DMS53 treated with DMSO at 0.1 percent for 48 hours (cell line): ENCODE measurements at regions not wholly inside any gene's neighbourhood (a gene's known extent, or its start where the extent isn't known, plus 50 kb on each side); places are given as distances from the start of the nearest gene placed in this dataset.

Experiments used
- DNase-seq: peaks from one replicate; lab custom pipeline; 2025; ENCODE audit not compliant: unreplicated experiment; lab: John Stamatoyannopoulos, UW

GRCh38 chr9:91155746-91156376, 205.9 kb downstream of the AUH start:
- DNase-seq: no peak

DNA sequence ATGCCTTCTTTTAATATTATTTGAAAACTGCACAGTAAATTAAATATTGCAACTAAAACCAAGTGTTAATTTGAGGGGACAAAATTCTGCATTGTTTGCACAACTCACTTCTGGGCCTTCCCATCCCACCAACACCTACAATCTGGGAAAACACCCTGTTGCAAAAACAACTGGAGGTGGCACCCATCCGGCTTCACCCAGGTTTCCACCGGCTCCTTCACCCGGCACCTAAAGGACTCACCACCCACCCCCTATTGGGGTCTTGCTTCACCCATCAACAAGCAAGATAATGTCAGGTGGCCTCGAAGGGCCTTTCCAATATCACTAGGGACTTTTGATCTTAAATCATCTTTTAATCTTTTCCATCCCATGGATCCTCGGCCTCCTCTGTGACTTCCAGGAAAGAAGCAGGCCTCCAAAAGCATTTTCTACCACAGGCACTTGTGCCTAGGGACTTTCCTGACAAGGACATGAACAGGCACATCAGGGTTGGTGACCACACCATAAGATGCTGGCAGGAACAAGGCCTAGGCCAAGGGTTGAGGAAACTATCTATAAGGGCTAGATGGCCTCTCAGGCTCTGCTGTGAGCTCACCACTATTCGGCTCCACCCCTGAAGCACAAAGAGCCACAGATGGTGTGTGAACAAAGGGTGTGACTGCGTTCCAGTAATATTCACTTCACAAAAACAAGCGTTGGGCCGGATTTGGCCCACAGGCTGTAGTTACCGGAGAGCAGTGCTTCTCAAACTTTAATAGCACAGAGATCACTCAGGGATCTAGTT, 205.1 kb downstream of the AUH start:
- no peak for DNase-seq

DNA sequence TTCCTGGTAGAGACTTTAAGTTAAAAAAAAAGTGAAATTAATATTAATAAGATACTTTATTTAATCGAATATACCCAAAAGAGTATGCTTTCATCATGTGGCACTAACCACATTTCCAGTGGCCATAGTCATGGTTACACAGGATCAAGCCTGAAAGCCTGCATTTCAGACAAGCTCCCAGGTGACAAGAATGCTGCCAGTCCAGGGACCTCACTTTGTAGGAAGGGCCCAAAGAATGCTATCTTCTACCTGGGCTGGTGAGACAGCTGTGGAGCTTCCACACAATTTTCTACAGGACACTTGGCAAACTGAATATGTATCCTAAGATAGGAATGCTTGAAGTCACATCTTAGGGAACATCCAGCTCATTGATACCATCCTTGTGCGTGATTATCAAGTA, 203.8 kb downstream of the AUH start:
- DNase-seq: no peak

- no peak for DNase-seq
These were observed 203.4 kb downstream of the AUH start for GRCh38 chr9:91158286-91158685.

GRCh38 chr9:91158946-91159345, 202.8 kb downstream of the AUH start:
- DNase-seq: no peak

- no peak for DNase-seq
These were observed 202.0 kb downstream of the AUH start for GRCh38 chr9:91159664-91160121.

GRCh38 chr9:91160181-91160580, 201.5 kb downstream of the AUH start:
- no peak for DNase-seq

DNA sequence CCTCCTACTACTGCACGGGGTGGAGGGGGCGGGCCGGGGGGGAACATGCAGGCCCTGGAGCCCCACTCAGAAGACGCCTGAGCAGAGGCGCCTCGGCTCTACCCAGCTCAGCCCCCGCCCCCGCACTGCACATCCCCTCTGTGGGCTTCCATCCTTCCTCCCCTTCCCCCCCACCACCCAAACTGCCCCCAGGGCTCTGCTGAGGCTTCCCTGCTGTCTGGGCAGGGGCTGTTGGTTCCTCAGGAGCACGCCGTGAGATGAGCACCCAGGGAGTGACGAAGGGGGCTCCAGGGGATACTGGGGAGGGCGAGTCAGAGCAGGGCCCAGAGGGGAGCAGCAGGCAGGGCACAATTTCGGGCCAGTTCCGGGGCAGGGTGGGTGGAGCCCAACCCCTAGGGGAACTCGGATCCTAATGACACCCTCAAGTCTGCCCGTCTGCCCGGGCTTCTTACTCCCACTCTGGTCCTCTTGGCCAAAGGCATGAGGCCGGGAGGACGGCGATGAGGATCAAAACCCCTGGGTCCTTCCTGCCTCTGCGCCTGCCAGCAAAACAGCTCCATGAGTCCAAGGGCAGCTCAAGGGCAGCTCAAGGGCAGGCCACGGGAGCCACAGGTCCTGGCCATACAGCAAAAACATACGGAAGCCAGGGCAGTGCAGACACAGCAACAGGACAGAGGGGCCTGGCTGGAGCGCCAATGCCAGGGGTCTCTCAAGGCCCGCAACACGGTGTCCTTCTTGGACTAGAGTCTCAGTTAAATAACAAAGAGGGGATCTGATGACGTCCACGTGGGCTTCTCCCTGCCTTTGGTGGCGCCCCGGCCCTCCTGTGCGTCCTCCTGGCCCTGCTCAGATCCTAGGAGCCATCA, 200.9 kb downstream of the AUH start:
- no peak for DNase-seq

GRCh38 chr9:91161465-91162300, 200.0 kb downstream of the AUH start:
- no peak for DNase-seq

DNA sequence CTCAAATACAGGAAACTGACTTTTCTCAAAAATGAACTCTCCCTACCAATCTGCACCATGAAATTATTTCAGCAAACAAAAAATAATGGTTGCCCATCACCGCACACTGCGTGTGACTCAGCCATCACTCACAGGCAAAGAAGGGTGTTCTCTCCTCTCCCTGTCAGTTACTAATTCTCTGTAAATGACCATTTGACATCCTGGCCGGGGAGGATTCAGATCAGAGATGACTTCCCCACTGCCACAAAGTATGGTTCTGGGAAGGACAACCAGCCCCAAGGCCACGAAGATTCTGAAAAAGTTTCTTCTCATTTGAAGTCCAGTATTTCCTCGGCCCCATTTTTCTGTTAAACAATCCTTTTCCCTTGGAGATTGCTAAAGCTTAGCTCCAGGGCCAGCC, 199.4 kb downstream of the AUH start:
- no peak for DNase-seq

DNA sequence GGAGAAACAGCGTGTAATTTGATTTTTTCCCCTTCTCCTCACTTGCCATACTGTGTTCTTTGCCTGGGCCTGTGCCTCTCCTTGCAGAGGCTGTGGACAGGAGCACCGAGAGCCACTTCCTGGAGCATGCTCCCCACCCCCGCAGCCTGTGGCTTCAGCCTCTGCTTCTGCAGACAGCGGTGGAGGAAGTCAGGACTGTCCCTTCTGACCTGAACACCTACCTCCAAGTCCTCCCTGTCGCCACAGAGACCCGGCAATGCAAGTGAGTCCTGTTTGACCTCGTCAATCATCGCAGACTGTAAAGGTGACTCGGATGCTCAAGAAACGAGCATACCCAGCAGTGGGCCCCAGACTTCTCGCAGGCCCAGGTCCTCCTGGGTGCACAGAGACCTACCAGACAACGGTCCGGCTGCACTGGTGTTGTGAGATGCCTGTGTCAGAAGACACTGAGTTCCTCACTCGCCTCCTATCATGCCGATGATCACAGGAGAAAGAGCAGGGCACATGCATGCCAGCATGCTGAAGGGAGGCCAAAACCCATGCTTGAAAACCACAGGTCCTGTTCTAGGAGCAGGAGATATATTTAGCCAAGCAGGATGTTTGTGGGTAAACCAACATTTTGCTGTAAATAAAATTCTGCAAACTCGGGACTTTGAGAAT, 198.8 kb downstream of the AUH start:
- no peak for DNase-seq

DNA sequence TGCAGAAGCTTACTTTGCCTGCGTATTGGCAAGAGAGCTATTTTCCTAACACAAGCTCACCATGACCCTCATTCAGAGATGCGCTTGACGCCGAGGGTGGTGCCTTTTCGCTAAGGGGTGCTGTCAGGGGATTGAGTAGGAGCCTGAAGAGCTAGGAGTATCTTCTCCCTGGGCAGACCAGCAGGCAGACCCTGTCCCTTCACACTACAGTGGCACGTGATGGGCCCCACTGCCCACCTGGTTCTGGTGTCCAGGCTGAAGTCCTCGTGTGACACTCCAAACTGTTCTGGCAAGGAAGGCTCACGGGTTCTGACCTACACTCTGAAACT, 198.3 kb downstream of the AUH start:
- no peak for DNase-seq

GRCh38 chr9:91163773-91164471, 197.8 kb downstream of the AUH start:
- no peak for DNase-seq
